Daoy (cell line): ENCODE measurements at regions not wholly inside any gene's neighbourhood (a gene's known extent, or its start where the extent isn't known, plus 50 kb on each side); places are given as distances from the start of the nearest gene placed in this dataset.

ENCODE experiments used
- DNase-seq: peaks from one replicate; pipeline ENCODE4 v3.0.0-alpha.2; 2015; ENCODE audit warnings: low read depth

DNA sequence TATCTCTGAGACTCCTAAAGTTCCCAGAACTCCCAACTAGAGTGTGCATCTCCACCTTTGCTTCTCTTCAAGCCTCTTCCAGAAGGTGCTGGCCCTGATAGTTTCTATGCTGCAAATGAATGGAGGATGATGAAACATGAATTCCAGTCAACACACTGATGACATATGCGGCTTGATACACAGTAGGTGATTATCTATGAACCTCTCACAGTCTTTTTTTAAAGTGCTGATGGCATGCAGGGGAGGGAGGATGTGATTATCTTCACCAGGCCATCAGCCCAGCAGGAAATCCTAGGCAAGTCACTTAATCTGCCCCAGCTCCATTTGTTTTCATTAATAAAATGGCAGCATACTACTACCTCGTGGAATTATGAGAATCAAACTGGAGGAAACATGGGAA lies 548.5 kb downstream of the SOX6 start:
- no peak for DNase-seq

DNA sequence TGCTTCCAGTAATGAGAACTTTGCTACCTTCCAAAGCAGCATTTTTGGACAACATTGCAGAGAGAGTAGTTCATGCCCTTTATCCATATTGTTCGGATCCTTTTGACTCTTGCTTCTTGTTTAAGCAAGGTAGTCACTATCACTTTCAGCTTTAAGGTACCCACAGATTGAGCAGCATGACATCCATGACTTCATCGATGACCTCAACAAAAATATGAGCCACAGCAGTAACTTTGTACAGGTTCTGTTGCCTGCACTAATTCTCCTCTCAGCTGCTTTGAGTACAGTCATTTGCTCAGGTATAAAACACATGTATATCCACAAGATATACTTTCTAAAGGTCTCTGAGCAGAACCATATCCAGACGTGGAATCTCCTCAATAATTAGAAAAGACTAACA lies 546.3 kb downstream of the SOX6 start:
- DNase-seq = no peak

DNA sequence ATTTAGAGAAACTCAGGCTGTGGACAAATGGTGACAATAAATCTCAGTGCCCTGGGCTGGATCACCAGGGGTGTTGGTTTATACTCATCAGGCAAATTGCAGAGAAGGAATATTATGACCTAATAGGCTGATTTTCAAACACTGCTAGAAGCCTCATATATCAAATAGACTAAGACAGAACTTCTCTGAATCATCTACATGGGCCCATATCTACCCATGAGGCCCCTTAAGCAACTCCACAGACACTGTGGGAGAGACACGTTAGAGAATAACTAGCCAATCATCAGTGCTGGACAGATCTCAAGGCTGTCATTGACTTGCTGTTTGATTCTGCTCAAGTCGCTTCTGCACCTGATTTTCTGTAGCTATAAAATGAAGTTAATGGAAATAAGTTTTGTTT lies 545.8 kb downstream of the SOX6 start:
- no peak for DNase-seq

DNA sequence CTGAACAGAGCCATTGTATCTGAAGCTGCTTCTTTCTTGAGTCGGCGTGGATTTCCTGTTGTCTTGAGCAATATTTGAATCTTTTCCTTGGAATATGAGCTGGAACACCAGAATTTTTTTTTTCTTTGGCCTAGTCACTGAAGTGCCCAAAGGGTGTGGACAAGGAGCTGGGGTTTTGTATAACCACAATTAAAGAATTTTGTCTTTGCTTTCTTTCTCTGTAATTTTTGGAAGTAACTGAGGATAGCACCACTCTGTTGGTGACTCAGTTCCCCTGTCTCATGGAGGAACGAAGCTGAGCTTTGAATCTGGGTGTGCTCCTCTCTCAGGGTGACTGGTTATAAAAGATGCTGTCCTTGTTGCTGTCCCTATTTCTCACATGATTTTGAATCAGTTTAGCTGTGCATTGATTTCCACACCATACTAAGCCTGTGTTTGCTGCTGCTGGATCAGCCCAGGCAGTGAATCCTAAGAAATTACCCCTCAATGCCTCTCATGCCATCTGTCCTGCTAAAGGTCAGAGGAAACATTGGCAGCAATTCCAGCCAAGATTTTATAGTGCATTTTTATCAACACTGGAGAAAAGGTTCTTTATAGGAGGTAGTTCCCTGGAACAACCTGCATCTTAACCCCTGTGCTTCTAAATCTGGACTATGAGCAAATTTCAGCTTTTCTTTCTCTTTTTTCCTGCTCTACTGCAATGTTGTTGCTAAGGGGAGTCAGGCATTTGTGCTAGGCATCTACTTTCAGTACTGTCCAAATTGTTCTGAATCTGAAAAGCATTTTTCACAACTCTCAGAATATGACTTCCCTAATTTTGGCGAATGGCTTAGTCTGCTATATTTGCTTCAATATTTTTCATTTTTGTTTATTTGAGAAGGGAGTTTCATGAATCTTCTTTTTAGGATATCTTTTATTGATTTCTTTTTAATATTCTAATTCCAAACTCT lies 540.8 kb downstream of the SOX6 start:
- DNase-seq = no peak

DNA sequence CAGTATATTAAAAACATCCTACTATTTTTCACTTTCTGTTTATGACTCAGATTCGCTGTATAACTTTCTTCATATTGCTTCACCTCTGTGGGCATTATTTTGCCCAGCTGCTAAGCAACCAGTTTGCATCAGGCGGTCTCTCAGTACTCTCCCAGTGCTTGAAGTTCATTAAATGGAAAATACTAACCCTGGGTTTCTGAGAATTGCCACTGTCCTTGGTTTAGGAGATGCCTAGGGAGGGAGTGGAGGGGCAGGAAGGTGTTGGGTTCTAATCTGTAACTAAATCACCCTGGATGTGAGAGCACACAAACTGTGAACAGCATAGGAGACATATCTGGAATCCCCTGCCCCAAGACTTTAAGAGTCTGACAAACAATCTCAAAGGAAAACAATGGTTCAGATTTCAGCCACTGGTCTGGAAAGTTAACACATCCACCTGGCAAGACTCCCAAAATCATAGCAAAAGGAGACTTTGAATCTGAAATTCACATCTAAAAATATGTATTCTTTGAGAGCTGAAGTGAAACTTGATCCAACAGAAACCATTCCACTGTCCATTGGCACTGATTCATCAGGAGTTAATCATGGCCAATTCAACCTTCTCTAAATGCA lies 540.0 kb downstream of the SOX6 start:
- DNase-seq = peak; percentile 76

DNA sequence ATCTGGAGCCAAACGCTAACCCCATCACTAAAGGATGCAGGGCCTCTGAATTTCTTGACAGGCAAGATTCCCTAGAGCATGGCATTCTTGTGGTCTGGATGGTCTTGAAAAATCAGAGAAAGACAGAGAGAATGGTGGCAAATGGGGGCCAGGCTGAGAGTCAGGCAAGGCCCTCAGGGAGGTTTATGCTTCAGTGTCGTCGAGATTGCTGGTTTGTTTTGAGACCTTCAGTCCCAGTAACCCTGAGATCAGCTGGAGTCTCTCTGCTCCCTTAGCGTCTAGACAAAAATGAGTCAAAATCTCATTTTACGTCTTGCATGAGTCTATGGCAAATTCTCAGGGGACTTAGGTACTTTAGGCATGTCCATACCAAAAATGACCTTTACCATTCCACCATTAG lies 539.3 kb downstream of the SOX6 start:
- peak; percentile 43 for DNase-seq

DNA sequence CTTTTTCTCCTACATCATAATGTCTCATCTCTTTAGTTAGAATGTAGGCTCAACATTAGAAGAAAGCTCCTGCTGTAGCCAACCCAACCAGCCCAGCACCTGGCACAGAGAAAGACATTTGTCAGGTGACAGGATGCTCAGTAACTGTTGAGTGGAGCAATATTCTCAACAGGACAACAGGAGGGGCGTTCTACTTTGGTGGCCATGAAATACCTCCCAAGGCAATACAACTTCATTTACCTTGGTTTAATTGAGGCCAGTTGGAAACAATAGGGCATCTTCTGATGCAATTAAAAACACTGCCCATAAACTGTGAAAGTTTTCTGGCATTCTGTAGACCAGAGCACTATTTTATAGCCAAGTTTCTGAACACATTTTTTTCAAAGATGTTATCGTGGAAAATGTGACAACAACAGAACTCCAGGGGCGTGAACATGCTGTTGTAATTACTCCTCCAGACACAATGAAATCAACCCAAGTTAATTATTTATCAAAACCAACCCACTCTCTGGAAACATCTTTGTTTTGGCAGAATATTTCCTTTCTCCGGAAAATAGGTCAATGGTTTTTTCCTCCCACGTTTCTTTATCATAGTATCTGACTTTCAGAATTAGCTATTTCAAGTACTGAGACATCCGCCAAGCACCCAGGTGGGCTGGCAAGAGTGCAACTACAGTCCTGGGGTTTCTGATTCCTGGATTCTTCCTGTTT lies 538.1 kb downstream of the SOX6 start:
- no peak for DNase-seq

DNA sequence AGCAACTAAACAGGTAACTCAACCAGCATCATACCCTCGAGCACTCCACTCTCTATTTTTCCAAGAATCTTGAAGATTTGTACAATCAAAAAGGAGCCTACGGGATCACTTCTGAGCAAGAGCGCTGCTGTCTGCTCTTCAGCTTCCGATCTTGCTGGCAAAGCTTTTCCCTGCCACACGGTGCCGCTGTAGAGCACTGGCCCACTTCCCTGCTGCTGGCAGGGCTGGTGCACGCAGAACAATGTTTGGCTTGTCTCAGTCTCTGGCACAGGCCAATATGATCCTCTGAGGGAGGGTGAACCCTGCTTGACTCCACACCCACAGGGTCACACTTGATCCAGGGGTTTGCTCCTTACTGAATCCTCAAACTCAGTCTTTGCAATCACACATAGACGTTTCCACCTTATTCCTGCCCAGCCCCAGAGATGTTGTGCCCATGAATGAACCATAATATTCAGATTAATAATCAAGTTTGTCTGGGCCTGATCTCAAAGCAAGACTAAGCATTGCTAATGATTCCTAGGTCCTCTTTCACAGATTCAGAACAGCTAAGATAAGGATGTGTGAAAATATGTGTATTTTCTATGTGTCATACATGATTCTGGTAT lies 536.6 kb downstream of the SOX6 start:
- DNase-seq = peak; percentile 68

DNA sequence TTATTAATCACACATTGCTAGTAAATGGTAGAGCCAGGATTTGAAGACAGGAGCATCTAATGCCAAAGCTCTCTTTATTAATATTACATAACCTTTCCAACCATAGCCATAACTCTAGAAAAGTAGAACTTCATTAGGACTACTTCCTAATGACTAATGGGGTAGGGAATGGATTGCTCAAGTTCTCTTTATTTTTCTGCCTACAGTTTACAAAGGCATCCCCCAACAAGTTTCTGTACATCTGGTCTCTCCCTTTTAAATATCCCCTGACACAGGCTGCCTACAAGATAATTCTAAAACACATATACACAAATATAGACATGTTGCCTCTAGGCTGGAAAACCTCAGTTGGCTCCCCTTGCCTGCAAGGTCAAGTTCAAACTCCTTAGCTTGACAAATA lies 534.9 kb downstream of the SOX6 start:
- no peak for DNase-seq

DNA sequence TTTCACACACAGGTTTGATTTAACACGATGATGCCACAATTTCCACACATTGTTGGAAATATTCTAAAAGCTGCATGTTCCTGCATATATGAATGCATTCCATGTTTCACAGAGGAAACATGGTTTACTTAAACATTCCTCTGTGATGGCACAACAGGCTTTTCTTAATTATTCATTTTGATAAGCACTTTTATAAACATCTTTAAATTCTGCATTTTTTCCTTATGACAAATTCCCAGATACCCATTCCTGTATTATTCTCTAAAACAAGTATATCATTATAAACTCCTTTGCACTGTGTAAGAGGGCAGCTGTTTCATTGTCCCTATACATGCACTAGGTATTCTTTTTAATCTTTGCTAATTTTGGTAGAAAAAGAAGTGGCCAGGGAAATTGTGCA lies 532.3 kb downstream of the SOX6 start:
- no peak for DNase-seq

DNA sequence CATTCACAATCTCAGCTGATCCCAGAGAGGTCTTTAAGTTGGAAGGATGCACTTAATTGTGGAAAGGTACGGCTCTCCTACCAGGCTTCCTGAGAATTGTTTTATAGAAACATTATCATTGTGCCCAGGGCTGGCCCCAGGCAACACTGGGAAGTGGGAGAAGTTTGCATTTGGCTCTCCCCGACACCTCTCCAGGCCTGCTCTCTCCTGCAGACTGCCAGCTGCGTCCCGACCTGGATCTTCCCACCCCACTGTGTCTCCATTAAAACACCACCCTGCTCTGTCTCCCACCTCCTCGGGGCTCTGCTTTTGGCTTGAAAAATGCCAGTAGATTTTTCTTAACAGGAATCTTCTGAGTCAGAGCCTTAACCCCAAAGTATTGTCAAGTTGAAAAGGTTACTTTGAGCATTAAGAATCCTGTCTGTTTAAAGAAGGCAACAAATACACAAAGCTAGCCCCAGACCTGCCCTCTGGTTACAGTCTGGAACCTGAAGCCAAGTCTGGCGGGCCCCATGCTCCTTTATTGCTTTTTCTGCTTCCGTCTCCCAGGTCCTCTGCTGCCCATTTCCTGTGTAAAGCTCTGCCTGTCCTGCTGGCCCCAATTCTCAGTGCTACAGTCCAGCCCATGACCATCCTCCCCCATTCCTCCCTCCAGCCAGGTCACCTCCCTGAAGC lies 530.2 kb downstream of the SOX6 start:
- no peak for DNase-seq

DNA sequence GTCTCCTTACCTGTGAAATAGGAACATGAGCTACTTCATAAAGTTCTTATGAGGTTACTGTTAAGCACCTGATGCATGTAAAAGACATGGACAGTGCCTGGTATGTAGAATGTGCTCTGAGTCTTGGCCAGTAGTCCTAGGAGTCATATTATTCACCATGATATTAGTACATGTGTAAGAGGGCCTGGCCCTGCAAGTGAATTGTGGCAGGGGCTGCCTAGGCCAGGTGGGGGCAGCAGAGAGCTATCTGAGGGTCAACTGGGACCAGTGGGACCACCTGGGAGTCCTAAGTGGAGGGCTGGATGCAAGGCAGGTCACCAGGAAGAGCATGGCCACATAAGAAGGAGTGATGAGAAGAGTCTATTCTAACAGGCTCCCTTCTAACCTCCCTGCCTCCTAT lies 529.5 kb downstream of the SOX6 start:
- DNase-seq = peak; percentile 52

DNA sequence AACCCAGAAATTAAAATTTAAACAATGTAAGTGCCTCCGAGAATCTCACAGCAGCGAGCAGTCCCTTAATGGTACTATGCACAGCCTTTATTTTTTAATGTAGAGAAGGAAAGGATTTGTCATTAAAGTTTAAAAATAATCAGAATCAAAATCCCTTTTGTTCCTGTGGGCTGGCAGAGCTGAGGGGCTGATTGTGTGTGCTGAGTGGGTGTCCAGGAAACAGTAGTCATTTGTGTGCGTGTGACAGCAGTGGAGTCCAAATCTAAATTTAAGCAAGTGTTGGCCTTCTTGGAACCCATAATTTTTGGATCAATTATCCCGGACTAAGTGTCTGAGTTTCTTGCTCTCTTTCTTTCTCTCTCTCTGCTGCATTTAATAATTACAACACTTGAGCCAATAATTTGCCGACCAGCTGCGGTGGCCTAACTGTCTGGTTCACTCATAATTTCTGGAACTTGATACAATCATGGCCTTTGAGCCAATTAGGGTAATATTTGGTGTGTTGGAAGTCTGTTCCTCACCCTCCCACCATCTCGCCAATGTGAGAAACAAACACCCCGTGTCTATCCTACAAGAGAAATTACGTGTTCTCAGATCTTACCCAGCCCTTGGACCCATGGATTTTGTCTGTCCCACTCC lies 528.0 kb downstream of the SOX6 start:
- DNase-seq = no peak

DNA sequence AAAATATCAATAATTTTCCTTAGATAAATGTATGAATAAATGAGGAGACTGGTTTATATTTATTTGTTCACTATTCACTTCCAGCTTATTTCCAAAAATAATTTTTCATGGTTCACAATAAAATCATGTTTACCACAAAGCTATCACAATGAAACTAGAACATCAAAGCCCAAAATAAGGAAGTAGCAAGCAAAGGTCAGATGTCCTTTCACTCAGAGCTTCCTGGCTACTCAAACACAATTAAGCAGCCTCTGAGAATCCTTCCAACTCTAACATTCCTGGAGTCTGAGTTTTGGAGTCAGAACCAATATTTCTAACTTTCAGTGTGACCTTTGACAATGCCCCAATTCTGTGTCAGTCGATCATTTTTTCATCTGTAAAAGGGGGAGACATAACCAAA lies 527.0 kb downstream of the SOX6 start:
- no peak for DNase-seq

DNA sequence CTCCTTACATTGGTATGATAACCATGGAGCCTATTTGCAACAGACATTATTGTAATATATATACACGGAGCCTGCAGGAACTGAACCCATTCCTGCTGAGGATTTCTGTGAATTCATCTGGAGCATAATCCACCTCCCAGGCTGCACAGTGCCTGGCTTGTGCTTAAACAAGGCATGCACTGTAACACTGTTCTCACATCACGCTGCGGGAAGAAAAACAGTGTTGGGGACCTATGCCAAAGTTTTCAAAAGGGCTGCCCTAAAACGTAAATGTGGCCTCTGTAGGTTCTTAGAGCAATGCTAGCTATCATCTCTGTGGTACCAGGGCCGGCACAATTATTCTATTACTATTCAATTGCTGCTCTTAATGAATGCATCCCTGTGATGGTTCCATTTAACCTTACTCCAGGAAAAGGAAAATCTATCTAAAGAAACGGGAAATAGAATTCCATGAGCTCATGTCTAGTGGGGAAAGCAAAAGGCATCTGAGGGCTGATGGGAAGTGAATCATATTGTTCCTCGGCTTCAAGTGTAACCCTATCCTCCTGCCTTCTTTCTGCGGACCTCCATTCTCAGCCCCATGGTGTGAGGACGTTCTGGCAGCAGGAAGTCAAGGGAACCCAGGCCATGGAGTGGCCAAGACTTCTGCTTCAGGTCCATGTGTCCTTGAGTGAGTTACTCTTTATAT lies 525.5 kb downstream of the SOX6 start:
- DNase-seq = no peak

DNA sequence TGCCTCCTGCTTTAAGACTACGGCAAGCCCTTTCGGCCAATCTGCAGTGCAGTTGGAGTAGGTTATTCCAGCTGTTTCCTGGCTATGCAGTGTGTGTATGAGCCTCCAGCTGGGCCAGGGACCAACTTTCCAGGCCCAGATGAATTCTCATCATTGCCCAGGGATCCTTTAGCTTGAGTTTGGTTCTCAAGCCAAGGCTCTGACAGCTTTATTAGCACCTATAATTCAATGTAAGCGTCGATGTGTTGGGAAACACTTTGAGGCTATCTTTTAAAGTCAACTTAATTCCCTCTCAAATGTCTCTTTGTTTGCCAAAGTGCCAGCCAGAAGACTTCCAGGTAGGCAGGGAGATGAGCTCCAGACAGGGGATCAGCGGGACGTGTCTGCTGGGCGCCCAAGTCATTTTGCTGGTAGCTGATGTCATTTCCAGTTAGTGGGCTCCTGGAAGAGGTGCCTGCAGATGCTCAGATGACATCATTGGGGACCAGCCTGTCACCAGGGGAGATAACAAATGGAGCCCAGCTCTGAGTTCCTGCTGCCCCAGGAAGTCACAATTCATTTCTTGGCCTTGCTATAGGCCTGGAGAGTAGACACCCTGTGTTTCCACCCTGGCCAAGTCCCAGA lies 520.4 kb downstream of the SOX6 start:
- DNase-seq = no peak

DNA sequence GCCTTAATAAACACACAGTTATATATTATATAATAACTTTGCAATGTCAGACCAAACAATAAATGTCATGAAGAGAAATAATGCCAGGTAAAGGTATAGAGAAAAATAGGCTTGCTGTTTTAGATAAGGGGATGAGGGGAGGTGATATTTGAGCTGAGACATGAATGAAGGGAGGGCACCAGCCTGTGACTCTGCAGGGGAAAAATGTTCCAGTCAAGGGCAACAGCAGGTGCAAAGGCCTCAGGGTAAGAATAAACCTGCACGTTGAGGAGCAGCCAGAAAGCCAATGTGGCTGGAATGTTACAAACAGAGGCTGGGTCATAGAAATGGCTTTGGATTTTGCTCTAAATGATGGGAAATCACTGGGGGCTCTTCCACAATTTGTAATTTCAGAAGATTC lies 519.6 kb downstream of the SOX6 start:
- no peak for DNase-seq

DNA sequence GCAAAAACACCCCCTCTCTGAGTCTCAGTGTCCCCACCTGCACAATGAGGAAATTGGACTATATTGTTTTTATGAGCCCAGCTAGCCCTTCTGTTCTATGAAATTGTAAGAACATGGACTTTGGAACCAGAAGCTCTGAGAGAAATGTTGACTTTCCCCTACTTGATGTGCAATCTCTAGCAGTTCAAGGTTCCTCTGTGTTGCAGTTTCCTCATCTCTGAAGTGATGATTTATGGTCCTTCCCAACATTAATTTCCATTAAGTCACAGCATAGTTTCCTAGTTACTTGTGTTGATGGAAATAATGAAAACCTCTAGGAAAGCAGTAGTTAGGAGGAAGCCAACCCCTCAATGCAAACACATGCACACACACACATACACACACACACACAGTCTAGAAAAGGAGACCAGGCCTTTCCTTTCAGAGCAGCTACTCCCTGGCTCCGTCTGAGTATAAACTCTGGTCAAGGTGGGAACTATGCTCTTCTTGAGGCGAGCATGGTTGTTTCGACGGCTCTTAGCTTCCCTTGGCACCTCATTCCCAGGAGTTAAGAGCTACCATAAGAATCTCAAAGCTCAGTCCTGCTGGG lies 518.4 kb downstream of the SOX6 start:
- no peak for DNase-seq

DNA sequence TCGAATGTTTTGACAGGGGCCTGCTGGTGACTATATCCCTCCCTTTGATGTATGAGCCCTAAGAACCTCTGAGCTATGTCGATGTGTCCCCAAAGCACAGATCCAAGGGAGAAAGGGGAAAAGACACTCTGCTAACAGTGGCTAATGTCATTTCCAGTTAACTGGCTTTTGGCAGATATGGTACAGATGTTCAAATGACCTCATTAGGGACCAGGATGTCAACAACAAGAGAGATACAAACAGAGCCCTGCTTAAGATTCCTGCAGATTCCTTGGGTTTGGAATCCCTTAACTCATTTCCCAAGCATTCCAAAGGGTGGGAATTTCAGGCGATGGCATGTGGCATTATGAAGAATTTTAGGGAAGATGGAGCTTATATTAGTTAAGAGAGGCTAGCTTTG lies 517.3 kb downstream of the SOX6 start:
- DNase-seq = no peak

DNA sequence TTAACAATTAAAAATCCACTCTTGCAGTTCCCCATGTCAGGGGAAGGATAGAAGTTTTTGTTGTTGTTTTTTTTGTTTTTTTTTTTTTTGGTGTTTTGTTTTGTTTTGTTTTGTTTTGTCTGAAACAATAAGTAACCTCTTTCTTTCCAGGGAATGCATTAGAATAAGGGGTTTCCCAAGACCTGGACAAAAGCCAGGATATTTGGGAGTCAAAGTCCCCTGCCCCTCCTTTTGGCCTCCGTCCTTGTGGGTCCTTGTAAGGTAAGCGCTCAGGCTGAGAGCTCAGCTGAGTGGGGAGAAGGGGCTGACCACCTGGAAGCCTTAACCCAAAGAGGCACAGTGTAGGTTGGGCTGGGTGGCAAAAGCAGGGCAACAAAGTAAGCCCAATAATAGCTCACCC lies 515.4 kb downstream of the SOX6 start:
- no peak for DNase-seq
